DOHH2 (cell line): ENCODE measurements at regions not wholly inside any gene's neighbourhood (a gene's known extent, or its start where the extent isn't known, plus 50 kb on each side); places are given as distances from the start of the nearest gene placed in this dataset.

ENCODE experiments used
- H3F3A ChIP-seq: fragments of 200-600 bp; sonication (generic), shearing (Covaris generic); 2 replicates; pipeline ENCODE4 v1.6.0; 2016; ENCODE audit warnings: antibody characterized with exemption, mild to moderate bottlenecking; ENCODE audit not compliant: control insufficient read depth, insufficient read depth
- H3K27ac ChIP-seq: fragments of 200-600 bp; sonication (generic); 2 replicates; pipeline ENCODE4 v1.5.1; 2014; ENCODE audit warnings: low read depth, mild to moderate bottlenecking, low read length, moderate library complexity
- H3K27me3 ChIP-seq: fragments of 200-600 bp; sonication (generic); 2 replicates; pipeline ENCODE4 v1.6.1; 2014; ENCODE audit warnings: mild to moderate bottlenecking, low read length, mixed read lengths; ENCODE audit not compliant: control insufficient read depth
- H3K36me3 ChIP-seq: fragments of 200-600 bp; sonication (generic); 2 replicates; pipeline ENCODE4 v1.6.1; 2014; ENCODE audit warnings: mild to moderate bottlenecking, low read length, moderate library complexity, mixed read lengths; ENCODE audit not compliant: control insufficient read depth
- H3K4me1 ChIP-seq: fragments of 200-600 bp; sonication (generic); 2 replicates; pipeline ENCODE4 v1.6.1; 2014; ENCODE audit warnings: mild to moderate bottlenecking, low read length, mixed read lengths; ENCODE audit not compliant: control insufficient read depth
- H3K4me2 ChIP-seq: fragments of 200-600 bp; sonication (generic); 2 replicates; pipeline ENCODE4 v1.6.0; 2014; ENCODE audit warnings: mild to moderate bottlenecking, low read length, moderate library complexity
- H3K4me3 ChIP-seq: fragments of 200-600 bp; sonication (generic); 2 replicates; pipeline ENCODE4 v1.5.1; 2014; ENCODE audit warnings: mild to moderate bottlenecking, low read length, mixed read lengths
- H3K79me2 ChIP-seq: fragments of 200-600 bp; sonication (generic); 2 replicates; pipeline ENCODE4 v1.6.1; 2014; ENCODE audit warnings: mild to moderate bottlenecking, low read length, mixed read lengths; ENCODE audit not compliant: control insufficient read depth
- H3K9me2 ChIP-seq: fragments of 200-600 bp; sonication (generic); replicated peaks from 2 replicates; pipeline ENCODE4 v1.6.1; 2014; ENCODE audit warnings: mild to moderate bottlenecking, low read length, mixed read lengths; ENCODE audit not compliant: control insufficient read depth
- H3K9me3 ChIP-seq: fragments of 200-600 bp; sonication (generic); 2 replicates; pipeline ENCODE4 v1.6.1; 2014; ENCODE audit warnings: antibody characterized with exemption, low read length, mixed read lengths; ENCODE audit not compliant: control insufficient read depth, insufficient read depth
- H4K20me1 ChIP-seq: fragments of 200-600 bp; sonication (generic); 2 replicates; pipeline ENCODE4 v1.6.0; 2014; ENCODE audit warnings: low read depth, mild to moderate bottlenecking, antibody characterized with exemption, low read length, moderate library complexity; ENCODE audit not compliant: control insufficient read depth, insufficient read depth
- EZH2phosphoT487 ChIP-seq: fragments of 200-600 bp; sonication (generic); IDR thresholded peaks from 2 replicates; pipeline ENCODE4 v1.6.1; 2017; ENCODE audit warnings: borderline replicate concordance, mild to moderate bottlenecking, antibody characterized with exemption, low read length, moderate library complexity, mixed read lengths
- TF ChIP-seq, protein P1 (sequence below): fragments of 200-600 bp; sonication (generic); IDR thresholded peaks from one replicate; pipeline ENCODE4 v1.5.1; 2014; ENCODE audit warnings: antibody characterized with exemption, mild to moderate bottlenecking, low read depth, low read length; ENCODE audit not compliant: poor library complexity, severe bottlenecking

DNA sequence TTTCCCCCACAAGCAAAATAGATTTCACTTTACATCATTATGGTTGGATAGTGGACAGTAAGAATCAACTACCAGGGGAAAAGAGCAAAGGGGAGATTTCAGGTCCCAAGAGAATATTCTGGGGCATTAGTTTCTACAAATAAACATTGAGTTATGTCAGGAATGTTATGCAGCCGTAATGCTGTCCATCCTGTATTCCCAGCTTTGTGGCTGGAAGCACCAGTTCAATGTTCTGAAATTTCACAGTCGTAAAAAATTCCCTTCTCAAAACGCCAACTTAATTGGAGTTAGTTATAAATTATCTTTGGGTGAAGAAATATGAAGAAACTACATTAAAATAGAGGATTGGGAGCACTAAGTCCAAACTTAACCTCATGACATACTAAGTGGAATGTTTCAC lies 141.5 kb upstream of the FIGN start:
- Histone ChIP-seq H3K4me1 (no peaks in the 10 kb centered on the region), H3K27me3 (no peaks in the 10 kb centered on the region), H4K20me1 (no peaks in the 10 kb centered on the region), H3K4me2 (no peak overlapping the region), H3K9me3 (no peaks in the 10 kb centered on the region), H3K4me3 (no peak overlapping the region), H3K79me2 (no peaks in the 10 kb centered on the region), H3K36me3 (no peaks in the 10 kb centered on the region), H3F3A (no peaks in the 10 kb centered on the region), H3K9me2 (no peaks in the 10 kb centered on the region), H3K27ac (no peak overlapping the region)
- TF ChIP-seq, protein P1, sequence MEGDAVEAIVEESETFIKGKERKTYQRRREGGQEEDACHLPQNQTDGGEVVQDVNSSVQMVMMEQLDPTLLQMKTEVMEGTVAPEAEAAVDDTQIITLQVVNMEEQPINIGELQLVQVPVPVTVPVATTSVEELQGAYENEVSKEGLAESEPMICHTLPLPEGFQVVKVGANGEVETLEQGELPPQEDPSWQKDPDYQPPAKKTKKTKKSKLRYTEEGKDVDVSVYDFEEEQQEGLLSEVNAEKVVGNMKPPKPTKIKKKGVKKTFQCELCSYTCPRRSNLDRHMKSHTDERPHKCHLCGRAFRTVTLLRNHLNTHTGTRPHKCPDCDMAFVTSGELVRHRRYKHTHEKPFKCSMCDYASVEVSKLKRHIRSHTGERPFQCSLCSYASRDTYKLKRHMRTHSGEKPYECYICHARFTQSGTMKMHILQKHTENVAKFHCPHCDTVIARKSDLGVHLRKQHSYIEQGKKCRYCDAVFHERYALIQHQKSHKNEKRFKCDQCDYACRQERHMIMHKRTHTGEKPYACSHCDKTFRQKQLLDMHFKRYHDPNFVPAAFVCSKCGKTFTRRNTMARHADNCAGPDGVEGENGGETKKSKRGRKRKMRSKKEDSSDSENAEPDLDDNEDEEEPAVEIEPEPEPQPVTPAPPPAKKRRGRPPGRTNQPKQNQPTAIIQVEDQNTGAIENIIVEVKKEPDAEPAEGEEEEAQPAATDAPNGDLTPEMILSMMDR, result no peak
- no peak for TF ChIP-seq EZH2phosphoT487

DNA sequence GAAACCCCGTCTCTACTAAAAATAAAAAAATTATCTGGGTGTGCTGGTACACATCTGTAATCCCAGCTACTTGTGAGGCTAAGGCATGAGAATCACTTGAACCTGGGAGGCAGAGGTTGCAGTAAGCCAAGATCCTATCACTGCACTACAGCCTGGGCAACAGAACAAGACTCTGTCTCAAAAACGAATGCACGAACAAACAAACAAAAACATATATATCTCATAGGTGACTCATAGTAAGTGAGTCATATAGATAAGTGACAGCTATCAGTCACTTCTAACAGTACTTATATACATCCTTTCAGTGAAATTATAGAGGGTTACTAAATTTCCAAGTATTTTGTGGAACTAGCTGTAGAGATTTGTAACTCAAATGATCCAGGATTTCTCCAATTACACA lies 127.3 kb upstream of the FIGN start:
- Histone ChIP-seq H3K27ac (no peak overlapping the region), H3K79me2 (no peaks in the 10 kb centered on the region), H3K4me3 (no peak overlapping the region), H3K9me2 (no peaks in the 10 kb centered on the region), H3K9me3 (no peaks in the 10 kb centered on the region), H3K27me3 (no peaks in the 10 kb centered on the region), H3K4me2 (no peak overlapping the region), H4K20me1 (no peaks in the 10 kb centered on the region), H3F3A (no peaks in the 10 kb centered on the region), H3K4me1 (no peaks in the 10 kb centered on the region), H3K36me3 (no peaks in the 10 kb centered on the region)
- TF ChIP-seq, protein P1, result no peak
- no peak for TF ChIP-seq EZH2phosphoT487

DNA sequence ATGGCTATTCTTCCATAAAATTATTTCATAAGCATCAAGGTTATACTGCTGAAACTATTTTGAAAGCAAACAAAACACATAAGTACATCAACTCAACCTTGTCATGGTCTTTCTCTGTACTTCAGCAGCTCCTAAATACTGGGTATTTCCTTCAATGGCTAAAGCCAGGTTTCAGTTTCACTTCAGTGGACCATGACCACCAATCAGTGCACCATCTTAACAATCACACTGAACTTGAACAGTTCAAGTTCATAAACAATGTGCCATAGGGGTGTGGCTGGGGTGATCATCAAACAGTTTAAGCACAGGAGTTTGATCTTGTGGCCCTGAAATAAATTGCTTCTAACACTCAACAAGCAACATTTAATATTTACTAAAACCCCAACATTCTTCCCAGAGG lies 124.1 kb upstream of the FIGN start:
- Histone ChIP-seq H3K4me3 (no peak overlapping the region), H3K27me3 (no peaks in the 10 kb centered on the region), H4K20me1 (no peaks in the 10 kb centered on the region), H3K36me3 (no peaks in the 10 kb centered on the region), H3K79me2 (no peaks in the 10 kb centered on the region), H3K4me2 (no peak overlapping the region), H3K27ac (no peak overlapping the region), H3K9me3 (no peaks in the 10 kb centered on the region), H3K4me1 (no peaks in the 10 kb centered on the region), H3K9me2 (no peaks in the 10 kb centered on the region), H3F3A (no peaks in the 10 kb centered on the region)
- TF ChIP-seq EZH2phosphoT487, result no peak
- TF ChIP-seq, protein P1, result no peak

DNA sequence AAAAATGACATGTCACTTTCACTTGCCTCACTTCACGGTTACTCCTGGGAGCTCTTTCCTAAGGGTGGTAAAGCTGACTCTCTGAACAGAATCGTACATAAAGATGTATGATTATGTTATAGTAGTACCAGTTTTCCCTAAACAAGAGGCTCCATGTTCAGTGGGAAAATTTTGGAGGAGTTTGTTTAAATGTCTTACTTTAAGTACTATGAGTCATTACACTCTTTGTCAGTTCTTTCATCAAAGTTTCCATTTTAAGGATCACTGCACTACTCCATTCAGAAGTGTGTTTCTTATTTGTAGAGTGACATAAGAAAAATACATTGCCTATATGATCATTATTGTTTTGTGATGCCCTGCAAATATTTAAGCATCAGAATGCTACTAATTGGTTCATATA lies 121.1 kb upstream of the FIGN start:
- no peak overlapping the region for H3K27ac ChIP-seq
- no peak overlapping the region for H3K4me3 ChIP-seq
- no peaks in the 10 kb centered on the region for H4K20me1 ChIP-seq
- H3K79me2 ChIP-seq, result no peaks in the 10 kb centered on the region
- H3K9me3 ChIP-seq, result no peaks in the 10 kb centered on the region
- no peak overlapping the region for H3K4me2 ChIP-seq
- no peaks in the 10 kb centered on the region for H3F3A ChIP-seq
- no peaks in the 10 kb centered on the region for H3K36me3 ChIP-seq
- TF ChIP-seq, protein P1, result no peak
- no peak for TF ChIP-seq EZH2phosphoT487
- H3K27me3 ChIP-seq, result no peaks in the 10 kb centered on the region
- no peaks in the 10 kb centered on the region for H3K4me1 ChIP-seq
- no peaks in the 10 kb centered on the region for H3K9me2 ChIP-seq
